ENCODE measurements at regions not wholly inside any gene's neighbourhood (a gene's known extent, or its start where the extent isn't known, plus 50 kb on each side); places are given as distances from the start of the nearest gene placed in this dataset.
"Not testable (repeated sequence)": the region's sequence is repeated elsewhere in the genome, so short reads cannot be mapped to it uniquely, and the experiment has no call there.

DNA sequence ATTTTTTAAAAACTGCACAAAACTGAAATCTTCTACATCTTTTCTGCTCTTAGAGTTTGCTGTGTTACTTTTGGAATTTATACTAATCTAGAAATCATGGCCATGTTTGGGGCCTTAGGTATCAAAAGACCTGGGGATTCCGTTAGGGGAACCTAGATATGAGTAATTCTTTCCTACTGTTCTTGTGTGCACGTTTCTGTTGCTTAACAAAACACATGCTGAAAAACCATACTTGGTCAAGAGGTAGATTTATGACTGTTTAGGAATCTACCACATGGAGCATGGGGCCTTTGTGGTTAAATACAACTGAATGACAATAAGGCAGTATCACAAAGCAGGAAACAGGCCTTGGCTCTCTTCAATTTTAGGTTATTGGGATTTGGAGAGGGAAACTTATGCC, 291.9 kb upstream of the USP25 start:
- Mint-ChIP-seq H3K27ac (peak overlapping the region; percentile 97), H3K4me3 (peak overlapping the region in 1 of 2 donors; percentile 30), H3K4me1 (ENCODE audit: low read depth) (peaks cover 29% of the 10 kb centered on the region), H3K9me3 (peaks cover 0 to 1% of the 10 kb centered on the region in 2 donors), H3K27me3 (ENCODE audit: low read depth) (no peaks in the 10 kb centered on the region), H3K36me3 (ENCODE audit: insufficient read depth in 2 of 2) (no peaks in the 10 kb centered on the region)
- peak; percentile 21 to 22 for DNase-seq
- peak; percentile 90 to 94 for ATAC-seq (replicated peaks in 1 of 2)

DNA sequence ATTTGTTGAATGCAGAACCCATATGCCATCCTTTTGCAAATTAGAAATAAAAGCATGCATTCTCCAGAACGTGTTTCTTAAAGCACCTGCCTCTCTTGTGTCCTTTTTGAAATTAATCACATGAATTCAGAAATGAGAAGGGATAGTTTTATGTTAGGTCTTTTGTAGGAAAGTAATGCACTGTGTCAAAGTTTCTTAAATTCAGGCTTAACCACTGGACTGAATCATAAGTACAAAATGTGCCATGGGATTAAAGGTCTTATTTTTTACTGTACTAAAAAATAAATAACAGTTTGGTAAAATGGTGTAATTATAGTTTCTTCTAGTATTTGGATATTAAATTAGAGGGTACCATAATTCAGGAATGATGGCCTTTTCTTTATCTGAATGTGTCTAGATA, 290.1 kb upstream of the USP25 start:
- no peak for ATAC-seq (replicated peaks in 1 of 2)
- Mint-ChIP-seq H3K27me3 (ENCODE audit: low read depth) (no peaks in the 10 kb centered on the region), H3K36me3 (ENCODE audit: insufficient read depth in 2 of 2) (no peaks in the 10 kb centered on the region), H3K27ac (no peak overlapping the region), H3K9me3 (peaks cover 0 to 1% of the 10 kb centered on the region in 2 donors), H3K4me1 (ENCODE audit: low read depth) (peaks cover 29% of the 10 kb centered on the region), H3K4me3 (no peak overlapping the region)
- no peak for DNase-seq

DNA sequence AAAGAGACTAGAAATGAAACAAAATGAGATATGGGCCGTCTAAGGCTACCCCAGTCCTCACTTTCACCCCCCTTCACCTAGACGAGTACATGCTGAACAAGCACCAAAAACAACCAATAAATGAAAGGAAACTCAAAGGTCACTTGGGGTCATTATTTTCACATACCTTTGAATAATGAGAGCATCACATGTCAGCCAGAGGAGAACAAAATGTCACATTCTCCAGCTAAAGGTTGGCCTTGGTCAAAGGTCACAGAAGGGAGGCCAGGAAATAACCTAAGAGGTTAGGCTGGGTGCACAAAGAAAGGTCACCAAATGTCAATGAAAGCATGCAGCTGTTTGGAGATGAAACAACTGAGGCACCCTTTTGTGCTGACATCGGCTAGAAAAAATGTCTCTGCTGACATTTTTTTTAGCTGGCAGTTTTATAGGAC, 288.7 kb upstream of the USP25 start:
- DNase-seq (no peak), ATAC-seq (replicated peaks in 1 of 2) (peak in 1 of 2 donors; percentile 30)
- no peak overlapping the region for H3K4me3 Mint-ChIP-seq
- H3K27me3 Mint-ChIP-seq (ENCODE audit: low read depth): no peaks in the 10 kb centered on the region
- peak overlapping the region; percentile 54 for H3K27ac Mint-ChIP-seq
- H3K9me3 Mint-ChIP-seq: no peaks in the 10 kb centered on the region
- H3K36me3 Mint-ChIP-seq (ENCODE audit: insufficient read depth in 2 of 2): no peaks in the 10 kb centered on the region
- H3K4me1 Mint-ChIP-seq (ENCODE audit: low read depth): peaks cover 29% of the 10 kb centered on the region

DNA sequence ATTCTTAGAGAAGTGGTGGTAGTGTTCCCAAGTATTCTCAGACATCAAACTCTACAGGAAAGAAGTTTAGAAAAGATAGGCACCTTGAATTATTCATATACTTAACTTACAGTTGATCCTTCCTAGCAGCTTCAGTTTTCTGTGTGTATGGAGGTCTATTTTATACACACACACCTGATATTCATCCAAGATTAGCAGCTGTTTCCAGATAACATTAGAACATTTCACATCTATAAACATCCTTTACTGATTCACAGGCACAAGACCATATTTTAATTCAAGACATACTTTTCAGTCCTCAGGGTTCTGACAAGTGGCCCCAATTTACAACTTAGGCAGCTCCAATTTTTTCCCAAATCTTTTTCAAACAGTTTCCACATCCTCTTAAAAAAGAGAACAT, 287.8 kb upstream of the USP25 start:
- Mint-ChIP-seq H3K36me3 (ENCODE audit: insufficient read depth in 2 of 2) (no peaks in the 10 kb centered on the region), H3K4me1 (ENCODE audit: low read depth) (peaks cover 25% of the 10 kb centered on the region), H3K27ac (no peak overlapping the region), H3K27me3 (ENCODE audit: low read depth) (no peaks in the 10 kb centered on the region), H3K4me3 (no peak overlapping the region), H3K9me3 (no peaks in the 10 kb centered on the region)
- DNase-seq (no peak), ATAC-seq (replicated peaks in 1 of 2) (no peak)

DNA sequence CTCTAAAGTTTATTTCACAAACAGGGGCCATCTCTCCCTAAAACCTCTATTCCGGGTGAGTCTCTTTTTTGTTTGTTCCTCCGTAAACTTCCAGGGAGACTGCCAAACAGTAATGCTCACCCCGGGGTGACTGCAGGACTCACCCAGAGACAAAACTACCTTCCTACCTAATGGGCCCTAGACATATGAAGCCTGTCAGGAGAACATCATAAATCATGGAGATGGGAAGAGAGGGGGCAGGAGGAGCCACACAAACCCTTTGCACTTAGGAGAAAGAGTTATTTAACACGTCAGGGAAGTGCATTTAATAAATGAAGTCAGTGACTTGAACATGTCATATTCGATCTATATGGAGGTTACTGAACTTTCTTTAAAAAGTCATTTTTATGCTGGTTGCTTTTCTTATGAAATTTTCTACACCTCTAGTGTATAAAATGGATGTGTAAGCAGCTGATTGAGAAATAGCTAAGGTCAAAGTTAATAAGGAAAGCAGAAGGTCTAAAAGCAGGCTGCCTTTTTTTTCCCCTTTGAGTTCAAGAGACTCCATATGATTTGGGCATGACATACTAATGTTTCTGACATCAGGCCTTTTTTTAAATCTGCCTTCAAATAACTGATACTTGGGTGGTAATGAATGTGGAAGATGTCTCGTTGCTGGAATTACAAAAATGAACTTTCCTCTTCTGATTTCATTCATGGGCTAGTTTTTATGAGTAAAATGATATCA, 286.9 kb upstream of the USP25 start:
- peaks cover 16% of the 10 kb centered on the region for H3K4me1 Mint-ChIP-seq (ENCODE audit: low read depth)
- H3K36me3 Mint-ChIP-seq (ENCODE audit: insufficient read depth in 2 of 2): peaks cover 0 to 2% of the 10 kb centered on the region in 2 donors
- no peak overlapping the region for H3K27ac Mint-ChIP-seq
- ATAC-seq (replicated peaks in 1 of 2) (no peak), DNase-seq (no peak)
- H3K27me3 Mint-ChIP-seq (ENCODE audit: low read depth): no peaks in the 10 kb centered on the region
- H3K4me3 Mint-ChIP-seq: no peak overlapping the region
- peaks cover 0 to 4% of the 10 kb centered on the region in 2 donors for H3K9me3 Mint-ChIP-seq

DNA sequence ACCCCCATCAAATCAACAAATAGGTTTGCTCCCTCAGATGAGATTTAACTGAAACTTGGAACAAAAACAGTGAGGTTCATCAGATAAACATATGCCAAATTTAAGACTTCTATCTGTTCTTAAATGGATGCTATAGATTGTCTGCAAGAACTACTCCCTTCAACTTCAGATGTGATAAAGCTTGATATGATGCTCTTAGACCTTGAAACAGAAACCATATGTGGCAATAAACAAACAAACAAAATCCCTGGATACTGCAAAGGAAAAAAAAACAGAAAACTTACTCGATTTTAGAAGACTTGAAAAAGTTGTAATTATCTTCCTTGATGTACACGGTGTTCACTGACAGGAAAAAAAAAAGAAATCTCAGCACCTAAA, 286.1 kb upstream of the USP25 start:
- DNase-seq (no peak), ATAC-seq (replicated peaks in 1 of 2) (no peak)
- Mint-ChIP-seq H3K4me1 (ENCODE audit: low read depth) (peaks cover 8% of the 10 kb centered on the region), H3K27me3 (ENCODE audit: low read depth) (no peaks in the 10 kb centered on the region), H3K36me3 (ENCODE audit: insufficient read depth in 2 of 2) (peaks cover 2% of the 10 kb centered on the region in 2 donors), H3K4me3 (no peak overlapping the region), H3K27ac (no peak overlapping the region), H3K9me3 (peaks cover 0 to 8% of the 10 kb centered on the region in 2 donors)

DNA sequence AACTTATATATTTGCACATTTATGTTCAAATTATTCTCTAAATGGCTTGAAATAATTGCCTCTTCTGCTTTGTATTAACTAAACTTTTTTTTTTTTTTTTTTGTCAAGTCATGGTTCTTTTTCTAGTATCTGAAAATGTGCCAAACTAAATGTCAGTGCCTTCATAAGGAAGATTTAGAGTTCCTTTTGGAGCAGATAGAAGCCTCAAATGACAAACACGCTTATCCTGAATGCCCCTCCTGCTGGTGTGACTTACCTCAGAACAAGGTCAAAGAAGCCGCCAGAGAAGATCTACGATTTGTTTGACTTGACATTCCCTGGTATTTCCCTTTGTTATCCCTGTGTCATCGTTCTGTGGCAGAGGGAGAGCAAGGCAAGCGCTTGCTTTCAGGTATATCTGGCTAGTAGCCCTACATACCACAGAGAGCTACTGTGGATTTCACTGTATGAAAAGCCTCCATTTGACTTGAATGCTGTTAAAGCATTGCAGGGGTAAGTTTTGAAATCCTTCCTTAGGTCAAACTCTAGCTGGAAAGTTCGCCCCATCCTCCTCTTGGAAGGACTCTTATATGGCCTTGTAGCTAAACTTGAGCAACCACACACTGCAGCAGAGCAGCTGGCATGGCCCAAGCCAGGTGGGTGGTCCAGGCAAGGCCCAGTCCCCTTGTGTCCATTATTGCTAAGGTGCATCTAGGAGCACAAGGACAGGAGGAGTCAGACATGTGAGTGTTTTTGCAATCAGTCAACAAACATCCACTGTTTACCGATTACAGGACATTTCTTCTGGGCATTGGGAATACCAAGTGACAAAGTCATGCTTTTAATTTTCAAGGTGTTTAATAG, 285.4 kb upstream of the USP25 start:
- ATAC-seq (replicated peaks in 1 of 2) (no peak), DNase-seq (no peak)
- H3K9me3 Mint-ChIP-seq: peaks cover 2 to 13% of the 10 kb centered on the region in 2 donors
- H3K27ac Mint-ChIP-seq: no peak overlapping the region
- peaks cover 5% of the 10 kb centered on the region for H3K4me1 Mint-ChIP-seq (ENCODE audit: low read depth)
- peaks cover 2 to 7% of the 10 kb centered on the region in 2 donors for H3K36me3 Mint-ChIP-seq (ENCODE audit: insufficient read depth in 2 of 2)
- H3K4me3 Mint-ChIP-seq: no peak overlapping the region
- H3K27me3 Mint-ChIP-seq (ENCODE audit: low read depth): no peaks in the 10 kb centered on the region

DNA sequence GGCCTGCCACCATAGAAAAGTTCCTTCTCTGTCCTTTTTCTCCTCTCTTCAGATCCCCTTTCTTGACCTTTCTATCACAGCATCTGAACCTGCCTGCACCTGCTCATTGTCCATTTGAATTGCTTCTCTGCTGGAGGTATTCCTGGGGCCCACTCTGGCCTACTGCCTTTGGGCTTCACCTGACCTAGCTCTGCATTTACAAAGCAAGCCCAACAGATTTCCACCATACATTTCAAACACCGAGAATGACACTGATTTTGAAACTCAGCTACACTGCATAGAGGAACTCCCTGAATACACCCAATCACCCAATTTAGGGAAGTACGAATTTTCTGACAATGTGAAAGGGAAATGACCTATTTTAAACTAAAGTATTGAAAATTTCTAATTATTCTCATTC, 284.5 kb upstream of the USP25 start:
- H3K4me3 Mint-ChIP-seq: no peak overlapping the region
- no peak overlapping the region for H3K27ac Mint-ChIP-seq

DNA sequence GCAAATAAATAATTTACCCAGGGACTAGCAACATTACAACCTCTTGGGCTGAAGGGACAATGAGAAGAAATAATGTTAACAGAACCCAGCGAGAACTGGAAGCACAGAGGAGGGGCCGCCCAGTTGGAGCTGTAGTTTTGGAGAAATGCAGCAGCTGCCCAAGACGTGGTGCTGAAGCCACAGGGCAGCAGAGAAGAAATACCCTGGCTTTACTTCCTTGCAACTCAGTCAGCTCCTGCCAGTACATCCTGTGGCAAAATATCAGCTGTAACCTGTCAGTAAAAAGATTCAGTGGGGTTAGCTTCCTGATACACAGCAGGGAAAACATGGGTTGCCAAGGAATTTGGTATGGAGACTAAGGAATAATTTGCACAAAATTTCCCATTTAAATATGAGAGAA, 283.6 kb upstream of the USP25 start:
- Mint-ChIP-seq H3K36me3 (ENCODE audit: insufficient read depth in 2 of 2) (peaks cover 4 to 7% of the 10 kb centered on the region in 2 donors), H3K27me3 (ENCODE audit: low read depth) (no peaks in the 10 kb centered on the region)
- no peak for DNase-seq

More for the DNA sequence above, 284.5 kb upstream of the USP25 start:
- no peak for ATAC-seq (replicated peaks in 1 of 2)
- H3K27me3 Mint-ChIP-seq (ENCODE audit: low read depth): no peaks in the 10 kb centered on the region
- H3K9me3 Mint-ChIP-seq: peaks cover 2 to 14% of the 10 kb centered on the region in 2 donors
- no peak for DNase-seq
- peaks cover 4 to 7% of the 10 kb centered on the region in 2 donors for H3K36me3 Mint-ChIP-seq (ENCODE audit: insufficient read depth in 2 of 2)
- H3K4me1 Mint-ChIP-seq (ENCODE audit: low read depth): peaks cover 5% of the 10 kb centered on the region

DNA sequence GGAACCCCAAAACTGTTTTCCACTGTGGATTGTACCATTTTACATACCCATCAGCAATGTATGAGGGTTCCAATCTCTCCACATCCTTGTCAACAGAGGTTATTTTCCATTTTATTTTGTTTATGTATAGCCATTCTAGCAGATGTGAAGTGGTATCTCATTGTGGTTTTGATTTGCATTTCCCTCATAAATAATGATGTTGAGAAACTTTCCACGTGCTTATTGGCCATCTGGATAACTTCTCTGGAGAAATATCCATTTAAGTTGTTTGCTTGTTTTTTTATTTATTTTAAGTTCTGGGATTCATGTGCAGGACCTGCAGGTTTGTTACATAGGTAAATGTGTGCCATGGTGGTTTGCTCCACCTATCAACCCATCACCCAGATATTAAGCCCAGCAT, 280.2 kb upstream of the USP25 start:
- ATAC-seq (replicated peaks in 1 of 2) (no peak), DNase-seq (no peak)
- peaks cover 11 to 16% of the 10 kb centered on the region in 2 donors for H3K9me3 Mint-ChIP-seq
- H3K4me3 Mint-ChIP-seq: no peak overlapping the region
- H3K36me3 Mint-ChIP-seq (ENCODE audit: insufficient read depth in 2 of 2): peaks cover 5 to 7% of the 10 kb centered on the region in 2 donors
- H3K4me1 Mint-ChIP-seq (ENCODE audit: low read depth): no peaks in the 10 kb centered on the region
- no peak overlapping the region for H3K27ac Mint-ChIP-seq
- no peaks in the 10 kb centered on the region for H3K27me3 Mint-ChIP-seq (ENCODE audit: low read depth)

More for the DNA sequence above, 283.6 kb upstream of the USP25 start:
- Mint-ChIP-seq H3K9me3 (peaks cover 5 to 16% of the 10 kb centered on the region in 2 donors), H3K27ac (no peak overlapping the region), H3K4me3 (no peak overlapping the region), H3K4me1 (ENCODE audit: low read depth) (no peaks in the 10 kb centered on the region)
- no peak for ATAC-seq (replicated peaks in 1 of 2)

DNA sequence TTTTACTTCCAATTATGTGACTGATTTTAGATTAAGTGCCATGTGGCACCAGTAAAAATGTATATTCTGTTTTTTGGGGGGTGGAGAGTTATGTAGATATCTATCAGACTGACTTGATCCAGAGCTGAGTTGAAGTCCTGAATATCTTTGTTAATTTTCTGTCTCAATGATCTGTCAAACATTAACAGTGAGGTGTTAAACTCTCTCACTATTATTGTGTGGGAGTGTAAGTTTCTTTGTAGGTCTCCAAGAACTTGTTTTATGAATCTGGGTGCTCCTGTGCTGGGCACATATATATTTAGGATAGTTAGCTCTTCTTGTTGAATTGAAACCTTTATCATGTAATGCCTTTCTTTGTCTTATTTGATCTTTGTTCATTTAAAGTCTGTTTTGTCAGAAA, 276.5 kb upstream of the USP25 start:
- Mint-ChIP-seq H3K36me3 (ENCODE audit: insufficient read depth in 2 of 2) (peaks cover 3 to 5% of the 10 kb centered on the region in 2 donors), H3K4me1 (ENCODE audit: low read depth) (no peaks in the 10 kb centered on the region), H3K27me3 (ENCODE audit: low read depth) (no peaks in the 10 kb centered on the region), H3K4me3 (no peak overlapping the region), H3K9me3 (peaks cover 11% of the 10 kb centered on the region in 2 donors), H3K27ac (no peak overlapping the region)
- DNase-seq (no peak), ATAC-seq (replicated peaks in 1 of 2) (no peak)

DNA sequence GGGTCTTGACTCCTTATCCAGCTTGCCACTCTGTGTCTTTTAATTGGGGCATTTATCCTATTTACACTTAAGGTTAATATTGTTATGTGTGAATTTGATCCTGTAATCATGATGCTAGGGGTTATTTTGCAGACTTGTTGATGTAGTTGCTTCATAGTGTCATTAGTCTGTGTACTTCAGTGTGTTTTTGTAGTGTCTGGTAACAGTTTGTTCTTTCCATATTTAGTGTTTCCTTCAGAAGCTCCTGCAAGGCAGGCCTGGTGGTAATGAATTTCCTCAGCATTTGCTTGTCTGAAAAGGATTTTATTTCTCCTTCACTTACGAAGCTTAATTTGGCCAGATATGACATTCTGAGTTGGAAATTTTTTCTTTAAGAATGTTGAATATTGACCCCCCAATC, 276.0 kb upstream of the USP25 start:
- H3K9me3 Mint-ChIP-seq: peaks cover 8 to 11% of the 10 kb centered on the region in 2 donors
- not testable (repeated sequence) for H3K4me3 Mint-ChIP-seq; H3K4me1 Mint-ChIP-seq (ENCODE audit: low read depth); H3K27ac Mint-ChIP-seq; H3K36me3 Mint-ChIP-seq (ENCODE audit: insufficient read depth in 2 of 2); H3K27me3 Mint-ChIP-seq (ENCODE audit: low read depth); ATAC-seq (replicated peaks in 1 of 2); DNase-seq

DNA sequence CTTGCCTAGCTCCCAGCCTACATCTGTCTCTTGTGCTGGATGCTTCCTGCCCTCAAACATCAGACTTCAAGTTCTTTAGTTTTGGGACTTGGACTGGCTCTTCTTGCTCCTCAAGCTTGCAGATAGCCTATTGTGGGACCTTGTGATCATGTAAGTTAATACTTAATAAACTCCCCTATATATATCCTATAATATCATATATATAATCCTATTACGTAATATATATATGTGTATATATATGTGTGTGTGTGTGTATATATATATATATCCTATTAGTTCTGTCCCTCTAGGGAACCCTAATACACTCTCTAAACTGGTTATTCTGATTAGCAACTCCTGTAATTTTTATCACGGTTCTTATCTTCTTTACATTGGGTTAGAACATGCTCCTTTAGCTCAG, 274.9 kb upstream of the USP25 start:
- not testable (repeated sequence) for H3K36me3 Mint-ChIP-seq (ENCODE audit: insufficient read depth in 2 of 2); H3K27ac Mint-ChIP-seq; H3K4me1 Mint-ChIP-seq (ENCODE audit: low read depth); H3K4me3 Mint-ChIP-seq; DNase-seq; ATAC-seq (replicated peaks in 1 of 2); H3K27me3 Mint-ChIP-seq (ENCODE audit: low read depth); H3K9me3 Mint-ChIP-seq

Measured in activated T-cell treated with anti-CD3 and anti-CD28 coated beads, Interleukin-2, amount 50 U/mL, for 72 hours (primary cell).